ENCODE measurements at regions not wholly inside any gene's neighbourhood (a gene's known extent, or its start where the extent isn't known, plus 50 kb on each side); places are given as distances from the start of the nearest gene placed in this dataset.

DNA sequence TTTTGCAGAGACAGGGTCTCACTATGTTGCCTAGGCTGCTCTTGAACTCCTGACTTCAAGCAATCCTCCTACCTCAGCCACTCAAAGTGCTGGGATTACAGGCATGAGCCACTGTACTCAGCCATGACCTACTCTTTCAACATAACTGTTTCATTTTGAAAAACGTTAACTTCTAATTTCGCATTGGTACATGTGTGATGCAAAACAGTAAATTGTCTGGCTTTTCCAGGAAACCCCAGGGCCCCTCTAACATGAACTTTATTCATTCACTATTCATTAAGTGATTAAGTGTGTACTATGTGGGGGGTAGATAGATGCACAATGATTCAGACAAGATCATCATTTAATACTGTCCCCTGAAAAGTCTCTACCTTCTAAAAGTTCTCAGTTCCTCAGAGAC lies 364.9 kb downstream of the SS18 start:
- TF ChIP-seq, protein P1, sequence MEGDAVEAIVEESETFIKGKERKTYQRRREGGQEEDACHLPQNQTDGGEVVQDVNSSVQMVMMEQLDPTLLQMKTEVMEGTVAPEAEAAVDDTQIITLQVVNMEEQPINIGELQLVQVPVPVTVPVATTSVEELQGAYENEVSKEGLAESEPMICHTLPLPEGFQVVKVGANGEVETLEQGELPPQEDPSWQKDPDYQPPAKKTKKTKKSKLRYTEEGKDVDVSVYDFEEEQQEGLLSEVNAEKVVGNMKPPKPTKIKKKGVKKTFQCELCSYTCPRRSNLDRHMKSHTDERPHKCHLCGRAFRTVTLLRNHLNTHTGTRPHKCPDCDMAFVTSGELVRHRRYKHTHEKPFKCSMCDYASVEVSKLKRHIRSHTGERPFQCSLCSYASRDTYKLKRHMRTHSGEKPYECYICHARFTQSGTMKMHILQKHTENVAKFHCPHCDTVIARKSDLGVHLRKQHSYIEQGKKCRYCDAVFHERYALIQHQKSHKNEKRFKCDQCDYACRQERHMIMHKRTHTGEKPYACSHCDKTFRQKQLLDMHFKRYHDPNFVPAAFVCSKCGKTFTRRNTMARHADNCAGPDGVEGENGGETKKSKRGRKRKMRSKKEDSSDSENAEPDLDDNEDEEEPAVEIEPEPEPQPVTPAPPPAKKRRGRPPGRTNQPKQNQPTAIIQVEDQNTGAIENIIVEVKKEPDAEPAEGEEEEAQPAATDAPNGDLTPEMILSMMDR (conservative IDR thresholded peaks at IDR 0.05; ENCODE audit: low read depth, low read length): no peak
- TF ChIP-seq MXI1 (IDR thresholded peaks at IDR 0.05; ENCODE audit: borderline replicate concordance, low read depth, low read length): no peak
- TF ChIP-seq, protein P2, sequence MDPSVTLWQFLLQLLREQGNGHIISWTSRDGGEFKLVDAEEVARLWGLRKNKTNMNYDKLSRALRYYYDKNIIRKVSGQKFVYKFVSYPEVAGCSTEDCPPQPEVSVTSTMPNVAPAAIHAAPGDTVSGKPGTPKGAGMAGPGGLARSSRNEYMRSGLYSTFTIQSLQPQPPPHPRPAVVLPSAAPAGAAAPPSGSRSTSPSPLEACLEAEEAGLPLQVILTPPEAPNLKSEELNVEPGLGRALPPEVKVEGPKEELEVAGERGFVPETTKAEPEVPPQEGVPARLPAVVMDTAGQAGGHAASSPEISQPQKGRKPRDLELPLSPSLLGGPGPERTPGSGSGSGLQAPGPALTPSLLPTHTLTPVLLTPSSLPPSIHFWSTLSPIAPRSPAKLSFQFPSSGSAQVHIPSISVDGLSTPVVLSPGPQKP (IDR thresholded peaks at IDR 0.05; ENCODE audit: borderline replicate concordance, low read depth, low read length): no peak
- TF ChIP-seq MAFK (IDR thresholded peaks at IDR 0.05; ENCODE audit: low read depth, low read length): no peak
- TF ChIP-seq MAZ (IDR thresholded peaks at IDR 0.05; ENCODE audit: borderline replicate concordance, low read depth, low read length): no peak
- no peak for TF ChIP-seq SMC3 (IDR thresholded peaks at IDR 0.05; ENCODE audit: low read depth, low read length)
- TF ChIP-seq, protein P3, sequence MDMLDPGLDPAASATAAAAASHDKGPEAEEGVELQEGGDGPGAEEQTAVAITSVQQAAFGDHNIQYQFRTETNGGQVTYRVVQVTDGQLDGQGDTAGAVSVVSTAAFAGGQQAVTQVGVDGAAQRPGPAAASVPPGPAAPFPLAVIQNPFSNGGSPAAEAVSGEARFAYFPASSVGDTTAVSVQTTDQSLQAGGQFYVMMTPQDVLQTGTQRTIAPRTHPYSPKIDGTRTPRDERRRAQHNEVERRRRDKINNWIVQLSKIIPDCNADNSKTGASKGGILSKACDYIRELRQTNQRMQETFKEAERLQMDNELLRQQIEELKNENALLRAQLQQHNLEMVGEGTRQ (IDR thresholded peaks at IDR 0.05; ENCODE audit: low read depth, low read length): no peak
- no peak for TF ChIP-seq CHD1 (IDR thresholded peaks at IDR 0.05; ENCODE audit: low read depth, low read length)
- no peak for TF ChIP-seq POLR2A (IDR thresholded peaks at IDR 0.05; ENCODE audit: low read depth, low read length)
- TF ChIP-seq FOS (IDR thresholded peaks at IDR 0.05; ENCODE audit: low read depth, low read length): no peak
- TF ChIP-seq RCOR1 (IDR thresholded peaks at IDR 0.05; ENCODE audit: insufficient replicate concordance, low read length): no peak
- no peak for TF ChIP-seq CEBPB (IDR thresholded peaks at IDR 0.05; ENCODE audit: low read depth, low read length)
- TF ChIP-seq BHLHE40 (IDR thresholded peaks at IDR 0.05; ENCODE audit: low read depth, low read length): no peak

Measured in IMR-90 (cell line).